Caco-2 (cell line): ENCODE measurements at regions not wholly inside any gene's neighbourhood (a gene's known extent, or its start where the extent isn't known, plus 50 kb on each side); places are given as distances from the start of the nearest gene placed in this dataset.
"Not testable (repeated sequence)": the region's sequence is repeated elsewhere in the genome, so short reads cannot be mapped to it uniquely, and the experiment has no call there.

Source experiments
- BruUV-seq: library from RNA; stranded (reverse); fragments of 400-500 nt; replicated peaks from 2 replicates; lab custom pipeline; 2021; lab: Mats Ljungman, UMichigan
- CTCF ChIA-PET: fragments of 300-600 bp; sonication (Branson Sonifier 250); formaldehyde crosslinking; loops from one replicate; lab custom pipeline; 2022; ENCODE audit warnings: antibody characterized with exemption; lab: Charles Lee
- POLR2A ChIA-PET: fragments of 300-600 bp; sonication (Branson Sonifier 250); formaldehyde crosslinking; loops from one replicate; lab custom pipeline; 2022; ENCODE audit warnings: antibody characterized with exemption; lab: Charles Lee
- DNase-seq, 2 experiments: peaks; one replicate each; pipeline versions ENCODE4 v3.0.0 to v3.0.0-alpha.2; 2020 to 2022
- H3K27me3 ChIP-seq: replicated peaks from 2 replicates; pipeline ENCODE4 v1.6.0; 2011; ENCODE audit warnings: low read length; ENCODE audit not compliant: control insufficient read depth, insufficient read depth
- H3K36me3 ChIP-seq: 2 replicates; pipeline ENCODE4 v1.5.1; 2011; ENCODE audit warnings: low read length; ENCODE audit not compliant: control insufficient read depth, insufficient read depth
- H3K4me1 ChIP-seq: fragments of 250-450 bp; sonication (Bioruptor Pico); 2 replicates; pipeline ENCODE4 v1.5.1; 2020; ENCODE audit warnings: mild to moderate bottlenecking
- H3K4me3 ChIP-seq: 2 replicates; pipeline ENCODE4 v1.5.1; 2011; ENCODE audit warnings: low read depth, mild to moderate bottlenecking, control low read depth, low read length
- H3K9me3 ChIP-seq: fragments of 250-450 bp; sonication (Bioruptor Pico); 2 replicates; pipeline ENCODE4 v1.5.1; 2020; ENCODE audit warnings: mild to moderate bottlenecking, moderate library complexity
- H3K27ac Mint-ChIP-seq: one replicate; pipeline ENCODE4 v1.8.0; 2022; ENCODE audit warnings: mixed read lengths; ENCODE audit not compliant: unreplicated experiment
- H3K27me3 Mint-ChIP-seq: one replicate; pipeline ENCODE4 v1.8.0; 2022; ENCODE audit warnings: mixed read lengths; ENCODE audit not compliant: insufficient read depth, unreplicated experiment
- H3K36me3 Mint-ChIP-seq: one replicate; pipeline ENCODE4 v1.8.0; 2022; ENCODE audit warnings: mild to moderate bottlenecking, mixed read lengths; ENCODE audit not compliant: insufficient read depth, unreplicated experiment
- H3K4me1 Mint-ChIP-seq: one replicate; pipeline ENCODE4 v1.8.0; 2022; ENCODE audit warnings: low read depth, mixed read lengths; ENCODE audit not compliant: unreplicated experiment
- H3K4me3 Mint-ChIP-seq: one replicate; pipeline ENCODE4 v1.8.0; 2022; ENCODE audit warnings: mild to moderate bottlenecking, moderate library complexity, mixed read lengths; ENCODE audit not compliant: unreplicated experiment
- H3K9me3 Mint-ChIP-seq: one replicate; pipeline ENCODE4 v1.8.0; 2022; ENCODE audit warnings: mixed read lengths; ENCODE audit not compliant: unreplicated experiment
- intact Hi-C: fragments of 100-400 bp; cut with micrococcal nuclease; formaldehyde crosslinking; loops from one replicate; pipeline ENCODE4 v1.10.0; 2022; ENCODE audit not compliant: unreplicated experiment
- TF ChIP-seq, protein P1 (sequence below), 2 experiments: fragments of 200-600 bp in 1 of 2; IDR thresholded peaks; 1 replicate in 1 of 2; 2 replicates in 1 of 2; pipeline versions ENCODE4 v1.5.1 to v1.8.0; 2011 to 2022; ENCODE audit warnings: antibody characterized with exemption in 1 of 2, control low read depth in 1 of 2, inconsistent platforms in 1 of 2, low read depth in 1 of 2, low read length in 1 of 2, mild to moderate bottlenecking in 1 of 2, moderate library complexity in 1 of 2; ENCODE audit not compliant: insufficient read depth in 1 of 2, severe bottlenecking in 1 of 2, unreplicated experiment in 1 of 2

GRCh38 chr5:67857502-67857901 is 358.1 kb upstream of the PIK3R1 start:
- CTCF ChIA-PET: no interaction called here
- intact Hi-C loops: no loop called here
- Mint-ChIP-seq H3K27ac (no peak overlapping the region), H3K4me3 (no peak overlapping the region), H3K36me3 (no peaks in the 10 kb centered on the region), H3K4me1 (no peaks in the 10 kb centered on the region), H3K27me3 (no peaks in the 10 kb centered on the region), H3K9me3 (peaks cover 18% of the 10 kb centered on the region)
- H3K27me3 ChIP-seq: no peaks in the 10 kb centered on the region
- no TSS peak for BruUV-seq
- TF ChIP-seq, protein P1, sequence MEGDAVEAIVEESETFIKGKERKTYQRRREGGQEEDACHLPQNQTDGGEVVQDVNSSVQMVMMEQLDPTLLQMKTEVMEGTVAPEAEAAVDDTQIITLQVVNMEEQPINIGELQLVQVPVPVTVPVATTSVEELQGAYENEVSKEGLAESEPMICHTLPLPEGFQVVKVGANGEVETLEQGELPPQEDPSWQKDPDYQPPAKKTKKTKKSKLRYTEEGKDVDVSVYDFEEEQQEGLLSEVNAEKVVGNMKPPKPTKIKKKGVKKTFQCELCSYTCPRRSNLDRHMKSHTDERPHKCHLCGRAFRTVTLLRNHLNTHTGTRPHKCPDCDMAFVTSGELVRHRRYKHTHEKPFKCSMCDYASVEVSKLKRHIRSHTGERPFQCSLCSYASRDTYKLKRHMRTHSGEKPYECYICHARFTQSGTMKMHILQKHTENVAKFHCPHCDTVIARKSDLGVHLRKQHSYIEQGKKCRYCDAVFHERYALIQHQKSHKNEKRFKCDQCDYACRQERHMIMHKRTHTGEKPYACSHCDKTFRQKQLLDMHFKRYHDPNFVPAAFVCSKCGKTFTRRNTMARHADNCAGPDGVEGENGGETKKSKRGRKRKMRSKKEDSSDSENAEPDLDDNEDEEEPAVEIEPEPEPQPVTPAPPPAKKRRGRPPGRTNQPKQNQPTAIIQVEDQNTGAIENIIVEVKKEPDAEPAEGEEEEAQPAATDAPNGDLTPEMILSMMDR (IDR thresholded peaks at IDR 0.05; ENCODE audit: insufficient read depth in 1 of 2, low read depth in 1 of 2, low read length in 1 of 2, severe bottlenecking in 1 of 2, unreplicated experiment in 1 of 2): no peak
- 0 out of 2 replicates have a peak, but pooled peaks cover 4% of the 10 kb centered on the region for H3K4me1 ChIP-seq
- H3K36me3 ChIP-seq: no peaks in the 10 kb centered on the region
- DNase-seq: no peak
- POLR2A ChIA-PET: no interaction called here
- H3K4me3 ChIP-seq: no peak overlapping the region
- no peaks in the 10 kb centered on the region for H3K9me3 ChIP-seq

- no peaks in the 10 kb centered on the region for H3K27me3 ChIP-seq
- no peak for DNase-seq
- 0 out of 2 replicates have a peak, but pooled peaks cover 4% of the 10 kb centered on the region for H3K4me1 ChIP-seq
- CTCF ChIA-PET: no interaction called here
- no peaks in the 10 kb centered on the region for H3K4me1 Mint-ChIP-seq
- H3K36me3 ChIP-seq: no peaks in the 10 kb centered on the region
- intact Hi-C loops: no loop called here
- TF ChIP-seq, protein P1 (IDR thresholded peaks at IDR 0.05; ENCODE audit: insufficient read depth in 1 of 2, low read depth in 1 of 2, low read length in 1 of 2, severe bottlenecking in 1 of 2, unreplicated experiment in 1 of 2): no peak
- H3K36me3 Mint-ChIP-seq: no peaks in the 10 kb centered on the region
- POLR2A ChIA-PET: no interaction called here
- no peak overlapping the region for H3K27ac Mint-ChIP-seq
- H3K9me3 Mint-ChIP-seq: peaks cover 22% of the 10 kb centered on the region
- H3K9me3 ChIP-seq: no peaks in the 10 kb centered on the region
- H3K4me3 Mint-ChIP-seq: no peak overlapping the region
- no TSS peak for BruUV-seq
- H3K27me3 Mint-ChIP-seq: no peaks in the 10 kb centered on the region
- no peak overlapping the region for H3K4me3 ChIP-seq
Measured at GRCh38 chr5:67855523-67855922, 360.0 kb upstream of the PIK3R1 start.

DNA sequence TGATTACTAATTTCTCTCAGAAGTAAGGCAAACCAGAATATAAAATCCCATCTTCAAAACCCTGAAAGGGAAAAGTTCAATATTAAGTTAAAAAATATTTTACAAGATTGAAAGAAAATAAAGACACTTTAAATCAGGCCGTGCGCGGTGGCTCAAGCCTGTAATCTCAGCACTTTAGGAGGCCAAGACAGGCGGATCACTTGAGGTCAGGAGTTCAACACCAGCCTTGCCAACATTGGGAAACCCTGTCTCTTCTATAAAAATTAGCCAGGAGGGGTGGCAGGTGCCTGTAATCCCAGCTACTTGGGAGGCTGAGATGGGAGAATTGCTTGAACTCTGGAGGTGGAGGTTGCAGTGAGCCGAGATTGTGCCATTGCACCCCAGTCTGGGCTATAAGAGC is 364.6 kb upstream of the PIK3R1 start:
- H3K4me1 Mint-ChIP-seq, H3K4me3 ChIP-seq, H3K27me3 Mint-ChIP-seq, H3K27me3 ChIP-seq, H3K4me3 Mint-ChIP-seq, H3K36me3 ChIP-seq, H3K9me3 ChIP-seq, DNase-seq, POLR2A ChIA-PET, H3K4me1 ChIP-seq, H3K36me3 Mint-ChIP-seq, CTCF ChIA-PET, intact Hi-C loops, BruUV-seq, H3K27ac Mint-ChIP-seq: not testable (repeated sequence)
- peaks cover 19% of the 10 kb centered on the region for H3K9me3 Mint-ChIP-seq

- CTCF ChIA-PET: no interaction called here
- Histone ChIP-seq H3K4me3 (no peak overlapping the region), H3K9me3 (no peaks in the 10 kb centered on the region), H3K4me1 (no peaks in the 10 kb centered on the region), H3K27me3 (no peaks in the 10 kb centered on the region), H3K36me3 (no peaks in the 10 kb centered on the region)
- intact Hi-C loops: no loop called here
- no peak for DNase-seq
- Mint-ChIP-seq H3K4me1 (no peaks in the 10 kb centered on the region), H3K4me3 (no peak overlapping the region), H3K27me3 (no peaks in the 10 kb centered on the region), H3K27ac (no peak overlapping the region), H3K36me3 (no peaks in the 10 kb centered on the region), H3K9me3 (no peaks in the 10 kb centered on the region)
- TF ChIP-seq, protein P1 (IDR thresholded peaks at IDR 0.05; ENCODE audit: insufficient read depth in 1 of 2, low read depth in 1 of 2, low read length in 1 of 2, severe bottlenecking in 1 of 2, unreplicated experiment in 1 of 2): no peak
- BruUV-seq: no TSS peak
- POLR2A ChIA-PET: no interaction called here
Measured at GRCh38 chr5:67844924-67845323, 370.6 kb upstream of the PIK3R1 start.
